GM10266 (cell line): ENCODE measurements at regions not wholly inside any gene's neighbourhood (a gene's known extent, or its start where the extent isn't known, plus 50 kb on each side); places are given as distances from the start of the nearest gene placed in this dataset.
"Not testable (repeated sequence)": the region's sequence is repeated elsewhere in the genome, so short reads cannot be mapped to it uniquely, and the experiment has no call there.

Source experiments
- DNase-seq: peaks from one replicate; pipeline ENCODE4 v3.0.0; 2012; ENCODE audit errors: extremely low spot score
- TF ChIP-seq, protein P1 (sequence below): IDR thresholded peaks from 2 replicates; pipeline ENCODE4 v1.5.1; 2012; ENCODE audit warnings: mild to moderate bottlenecking, low read depth; ENCODE audit not compliant: control insufficient read depth, insufficient read depth; ENCODE audit errors: missing control alignments

DNA sequence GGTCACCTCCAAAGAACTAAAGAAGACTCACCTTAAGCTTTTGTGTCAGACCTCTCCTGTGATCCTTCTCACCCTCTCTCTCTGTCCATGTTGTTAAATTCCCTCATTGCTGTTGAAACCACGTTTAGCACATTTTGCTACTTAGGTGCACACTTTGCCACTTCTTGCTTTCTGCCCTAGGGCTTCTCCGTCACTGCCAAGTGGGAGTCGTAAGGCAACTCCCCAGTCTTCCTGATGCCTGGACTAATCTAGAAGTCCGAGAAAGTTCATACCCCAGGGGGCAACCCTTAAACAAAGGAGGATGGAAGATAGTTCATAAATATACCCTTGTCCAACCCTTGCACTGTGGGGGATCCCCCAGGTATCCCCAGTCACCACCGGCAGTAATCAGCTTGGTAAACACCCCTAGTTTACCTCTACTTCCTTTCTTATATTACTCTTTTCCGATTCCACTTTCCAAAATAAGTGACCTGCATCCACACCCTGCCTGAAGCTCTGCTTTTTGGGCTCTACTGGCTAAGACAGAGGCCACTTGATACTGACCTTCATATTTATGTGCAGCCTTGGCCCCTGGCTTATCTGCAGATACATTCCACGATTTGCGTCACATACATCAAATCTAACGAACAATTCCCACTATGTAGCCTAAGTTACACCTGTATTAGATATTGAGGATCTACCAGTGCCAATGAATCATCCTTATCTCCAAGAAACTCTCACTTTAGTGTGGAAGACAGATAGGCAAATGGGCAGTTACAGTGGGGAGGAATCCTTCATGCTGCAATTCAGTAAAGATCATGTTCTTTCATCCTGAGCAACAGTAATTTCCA, 776.2 kb downstream of the RNF144A start:
- TF ChIP-seq, protein P1, sequence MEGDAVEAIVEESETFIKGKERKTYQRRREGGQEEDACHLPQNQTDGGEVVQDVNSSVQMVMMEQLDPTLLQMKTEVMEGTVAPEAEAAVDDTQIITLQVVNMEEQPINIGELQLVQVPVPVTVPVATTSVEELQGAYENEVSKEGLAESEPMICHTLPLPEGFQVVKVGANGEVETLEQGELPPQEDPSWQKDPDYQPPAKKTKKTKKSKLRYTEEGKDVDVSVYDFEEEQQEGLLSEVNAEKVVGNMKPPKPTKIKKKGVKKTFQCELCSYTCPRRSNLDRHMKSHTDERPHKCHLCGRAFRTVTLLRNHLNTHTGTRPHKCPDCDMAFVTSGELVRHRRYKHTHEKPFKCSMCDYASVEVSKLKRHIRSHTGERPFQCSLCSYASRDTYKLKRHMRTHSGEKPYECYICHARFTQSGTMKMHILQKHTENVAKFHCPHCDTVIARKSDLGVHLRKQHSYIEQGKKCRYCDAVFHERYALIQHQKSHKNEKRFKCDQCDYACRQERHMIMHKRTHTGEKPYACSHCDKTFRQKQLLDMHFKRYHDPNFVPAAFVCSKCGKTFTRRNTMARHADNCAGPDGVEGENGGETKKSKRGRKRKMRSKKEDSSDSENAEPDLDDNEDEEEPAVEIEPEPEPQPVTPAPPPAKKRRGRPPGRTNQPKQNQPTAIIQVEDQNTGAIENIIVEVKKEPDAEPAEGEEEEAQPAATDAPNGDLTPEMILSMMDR: no peak
- no peak for DNase-seq

DNA sequence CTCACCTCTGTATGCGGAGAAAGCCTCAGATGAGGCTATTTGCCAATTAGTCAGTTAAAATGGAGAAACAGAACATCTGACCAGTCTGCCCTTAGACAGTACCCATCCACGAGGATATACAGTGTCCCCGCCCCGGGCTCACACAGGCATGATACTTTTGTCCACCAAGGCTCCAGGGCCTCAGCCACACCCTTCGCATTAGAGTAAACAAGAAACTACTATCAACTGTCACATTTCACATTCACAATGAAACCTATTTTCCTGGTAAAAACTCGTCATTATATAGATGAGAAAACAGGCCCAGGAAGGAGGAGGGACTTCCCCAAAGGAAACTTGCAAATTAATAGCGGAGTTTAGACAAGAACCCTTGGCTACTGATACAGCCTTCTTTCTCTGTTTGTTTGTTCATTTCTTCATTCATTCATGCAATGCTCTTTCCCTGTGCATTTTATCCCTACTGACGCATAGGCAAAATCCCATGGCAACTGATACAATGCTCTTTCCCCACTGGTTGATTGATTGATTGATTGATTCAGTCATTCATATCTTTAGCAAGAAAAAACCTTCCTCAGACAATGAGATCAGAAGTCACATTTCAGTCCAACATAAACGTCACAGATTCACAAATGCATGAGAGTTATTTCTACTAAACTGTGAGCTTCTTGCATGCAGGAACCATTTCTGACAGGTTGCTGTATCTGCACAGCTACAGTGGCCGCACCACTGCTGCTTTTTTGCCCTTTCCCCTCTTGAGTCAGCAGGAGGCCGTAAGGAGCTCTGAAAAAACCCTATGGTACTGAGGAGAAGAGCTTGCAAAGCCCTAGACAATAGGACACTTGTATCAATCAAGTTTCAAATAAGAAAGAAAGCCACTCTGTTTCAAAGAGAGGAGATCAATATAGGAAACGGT, 777.1 kb downstream of the RNF144A start:
- TF ChIP-seq, protein P1: no peak
- DNase-seq: no peak

DNA sequence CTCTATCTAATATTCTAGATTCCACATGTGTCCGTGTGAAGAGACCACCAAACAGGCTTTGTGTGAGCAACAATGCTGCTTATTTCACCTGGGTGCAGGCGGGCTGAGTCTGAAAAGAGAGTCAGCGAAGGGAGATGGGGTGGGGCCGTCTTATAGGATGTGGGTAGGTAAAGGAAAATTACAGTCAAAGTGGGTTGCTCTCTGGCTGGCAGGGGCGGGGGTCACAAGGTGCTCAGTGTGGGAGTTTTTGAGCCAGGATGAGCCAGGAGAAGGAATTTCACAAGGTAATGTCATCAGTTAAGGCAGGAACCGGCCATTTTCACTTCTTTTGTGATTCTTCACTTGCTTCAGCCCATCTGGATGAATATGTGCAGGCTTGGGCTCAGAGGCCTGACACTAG, 779.3 kb downstream of the RNF144A start:
- not testable (repeated sequence) for DNase-seq

DNA sequence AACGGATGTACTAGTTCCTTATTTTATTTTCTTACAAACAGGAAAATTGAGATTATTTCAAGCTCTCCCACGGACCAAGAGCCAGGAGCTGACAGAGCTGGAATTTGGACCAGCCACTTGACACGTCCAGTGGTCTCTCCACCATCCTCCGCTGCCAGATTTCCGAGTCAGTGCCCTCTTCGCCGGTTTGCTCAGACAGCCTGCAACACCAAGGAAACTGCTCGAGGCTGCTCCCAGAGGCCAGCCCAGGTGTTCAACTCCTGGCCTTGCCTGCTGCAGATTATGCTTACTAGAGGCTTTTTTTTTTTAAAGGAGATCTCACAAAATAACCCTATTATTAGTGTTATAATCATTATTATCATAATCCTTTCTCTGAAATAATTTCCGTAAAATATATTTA, 779.8 kb downstream of the RNF144A start:
- TF ChIP-seq, protein P1: no peak
- no peak for DNase-seq

DNA sequence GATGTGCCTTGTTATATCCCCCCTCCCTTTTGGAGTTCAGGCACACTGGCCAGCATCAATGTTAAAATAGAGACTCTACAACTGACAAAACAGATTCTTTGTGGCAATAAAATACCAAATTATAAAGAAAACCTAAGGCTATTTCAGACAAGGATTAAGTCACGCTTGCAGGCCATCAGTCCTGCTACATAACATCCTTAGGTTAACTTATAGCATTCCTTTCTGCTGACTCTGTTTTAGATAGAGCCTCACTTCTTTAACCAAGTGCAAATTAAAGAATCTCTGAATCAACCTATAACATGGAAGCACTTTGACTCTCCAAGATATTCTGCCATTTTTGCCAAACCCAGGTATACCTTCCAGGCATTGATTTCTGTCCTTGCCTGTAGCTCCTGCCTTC, 784.6 kb downstream of the RNF144A start:
- no peak for DNase-seq
- TF ChIP-seq, protein P1: no peak

DNA sequence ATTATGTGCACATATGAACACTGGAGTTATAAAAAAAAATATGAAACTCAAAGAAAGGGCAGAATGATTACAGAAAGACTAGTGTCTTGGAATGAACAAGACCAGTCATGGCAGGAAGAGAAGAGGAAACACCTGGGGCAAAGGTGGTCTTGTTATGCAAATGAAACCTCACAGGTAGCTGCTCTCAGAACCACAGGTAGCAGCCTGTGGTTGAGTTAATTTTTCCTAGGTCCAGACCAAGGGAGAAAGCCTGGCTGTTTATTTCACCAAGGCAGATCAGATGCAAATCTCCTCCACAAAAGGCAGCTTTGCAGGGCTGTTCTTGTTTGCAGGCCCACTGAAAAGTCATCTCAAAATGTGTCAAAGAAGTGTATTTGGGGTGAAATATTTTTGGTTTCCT, 785.8 kb downstream of the RNF144A start:
- TF ChIP-seq, protein P1: no peak

DNA sequence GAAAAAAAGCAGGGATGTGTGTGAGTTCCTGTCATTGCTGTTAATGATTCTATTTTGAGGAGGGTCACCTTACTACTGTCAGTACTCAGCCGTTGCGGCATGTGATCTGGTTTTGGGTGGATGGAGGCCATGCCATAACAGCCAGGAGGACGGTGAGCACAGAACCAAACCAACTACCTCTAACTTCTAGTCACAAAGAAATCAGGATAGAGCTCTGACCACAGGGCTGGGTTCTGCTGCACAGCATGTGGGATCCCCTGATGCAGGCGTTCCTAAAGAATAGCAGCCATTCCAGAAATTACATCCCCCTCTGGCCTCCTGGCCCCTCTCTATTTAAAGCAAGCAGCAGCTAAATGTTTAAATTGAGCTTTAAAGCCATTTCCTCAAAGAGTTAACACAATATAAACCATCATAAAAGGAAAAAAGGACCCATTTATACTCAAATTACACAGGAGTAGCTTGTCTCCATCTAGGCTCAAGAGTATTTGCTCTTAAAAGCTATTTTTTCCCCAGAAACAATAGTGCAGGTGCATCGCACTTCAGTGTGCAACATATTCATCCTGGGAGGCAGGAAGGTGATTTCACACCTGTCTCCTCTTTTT, 786.4 kb downstream of the RNF144A start:
- no peak for DNase-seq
- TF ChIP-seq, protein P1: no peak

More for the DNA sequence above, 785.8 kb downstream of the RNF144A start:
- no peak for DNase-seq
